ENCODE measurements at regions not wholly inside any gene's neighbourhood (a gene's known extent, or its start where the extent isn't known, plus 50 kb on each side); places are given as distances from the start of the nearest gene placed in this dataset.

DNA sequence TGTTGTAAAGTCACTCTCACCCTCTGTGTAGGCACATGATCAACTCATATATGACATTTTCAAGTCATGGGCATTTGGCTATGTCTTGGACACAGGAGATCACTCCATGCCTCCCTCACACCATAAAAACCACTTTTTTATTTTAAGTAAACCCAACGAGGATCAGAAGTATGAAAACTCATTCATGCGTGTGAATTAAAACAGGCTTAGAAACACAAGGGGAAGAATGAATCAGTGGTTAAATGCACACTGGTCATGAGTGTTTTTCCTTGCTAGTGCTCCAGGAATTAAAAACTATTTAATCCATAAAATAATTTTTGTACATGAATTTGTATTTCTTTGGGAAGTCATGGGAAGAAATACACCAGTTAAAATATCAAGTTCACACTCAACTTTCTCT lies 198.4 kb downstream of the GALC start:
- Histone ChIP-seq H3K4me2 (ENCODE audit: insufficient read depth, low read length) (no peak overlapping the region), H3K36me3 (ENCODE audit: insufficient read depth, low read length) (no peaks in the 10 kb centered on the region), H2AFZ (ENCODE audit: low read length) (no peak overlapping the region), H3K4me3 (ENCODE audit: insufficient read depth, low read length) (no peak overlapping the region), H3K27ac (ENCODE audit: low read depth, low read length) (no peak overlapping the region), H3K4me1 (ENCODE audit: insufficient read depth, low read length) (no peaks in the 10 kb centered on the region), H3K9me3 (ENCODE audit: low read depth, low read length) (peaks cover 2% of the 10 kb centered on the region), H3K79me2 (ENCODE audit: insufficient read depth, low read length) (no peaks in the 10 kb centered on the region), H3K27me3 (ENCODE audit: insufficient read depth, low read length) (no peaks in the 10 kb centered on the region), H4K20me1 (ENCODE audit: insufficient read depth, low read length) (no peaks in the 10 kb centered on the region)
- TF ChIP-seq, protein P1, sequence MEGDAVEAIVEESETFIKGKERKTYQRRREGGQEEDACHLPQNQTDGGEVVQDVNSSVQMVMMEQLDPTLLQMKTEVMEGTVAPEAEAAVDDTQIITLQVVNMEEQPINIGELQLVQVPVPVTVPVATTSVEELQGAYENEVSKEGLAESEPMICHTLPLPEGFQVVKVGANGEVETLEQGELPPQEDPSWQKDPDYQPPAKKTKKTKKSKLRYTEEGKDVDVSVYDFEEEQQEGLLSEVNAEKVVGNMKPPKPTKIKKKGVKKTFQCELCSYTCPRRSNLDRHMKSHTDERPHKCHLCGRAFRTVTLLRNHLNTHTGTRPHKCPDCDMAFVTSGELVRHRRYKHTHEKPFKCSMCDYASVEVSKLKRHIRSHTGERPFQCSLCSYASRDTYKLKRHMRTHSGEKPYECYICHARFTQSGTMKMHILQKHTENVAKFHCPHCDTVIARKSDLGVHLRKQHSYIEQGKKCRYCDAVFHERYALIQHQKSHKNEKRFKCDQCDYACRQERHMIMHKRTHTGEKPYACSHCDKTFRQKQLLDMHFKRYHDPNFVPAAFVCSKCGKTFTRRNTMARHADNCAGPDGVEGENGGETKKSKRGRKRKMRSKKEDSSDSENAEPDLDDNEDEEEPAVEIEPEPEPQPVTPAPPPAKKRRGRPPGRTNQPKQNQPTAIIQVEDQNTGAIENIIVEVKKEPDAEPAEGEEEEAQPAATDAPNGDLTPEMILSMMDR (IDR thresholded peaks at IDR 0.05; ENCODE audit: extremely low read depth, low read depth, low read length) = no peak
- DNase-seq (ENCODE audit: insufficient read length, low spot score, missing footprints) = no peak

DNA sequence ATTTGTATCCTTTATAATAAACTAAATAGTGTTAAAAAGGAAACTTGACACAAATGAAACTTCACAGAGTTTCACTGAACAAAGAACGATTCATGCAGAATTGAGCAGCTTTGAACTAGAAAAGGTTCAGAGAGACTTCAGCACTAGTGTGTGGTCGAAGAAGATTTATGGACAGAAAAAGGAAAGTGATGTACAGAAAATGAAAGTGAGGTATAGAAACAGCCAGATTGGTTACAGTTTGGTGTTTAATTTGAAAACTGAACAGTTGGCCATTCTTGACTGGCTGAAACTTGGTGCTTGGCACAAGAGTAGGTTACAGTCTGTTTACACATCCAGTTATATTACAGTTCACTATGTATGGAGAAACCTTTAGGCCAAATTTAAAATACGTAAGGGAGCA lies 207.1 kb downstream of the GALC start:
- Histone ChIP-seq H3K4me3 (ENCODE audit: insufficient read depth, low read length) (no peak overlapping the region), H3K79me2 (ENCODE audit: insufficient read depth, low read length) (no peaks in the 10 kb centered on the region), H3K27me3 (ENCODE audit: insufficient read depth, low read length) (no peaks in the 10 kb centered on the region), H3K27ac (ENCODE audit: low read depth, low read length) (no peak overlapping the region), H4K20me1 (ENCODE audit: insufficient read depth, low read length) (no peaks in the 10 kb centered on the region), H3K36me3 (ENCODE audit: insufficient read depth, low read length) (no peaks in the 10 kb centered on the region), H2AFZ (ENCODE audit: low read length) (no peak overlapping the region), H3K4me1 (ENCODE audit: insufficient read depth, low read length) (no peaks in the 10 kb centered on the region), H3K9me3 (ENCODE audit: low read depth, low read length) (peaks cover 2% of the 10 kb centered on the region), H3K4me2 (ENCODE audit: insufficient read depth, low read length) (no peak overlapping the region)
- DNase-seq (ENCODE audit: insufficient read length, low spot score, missing footprints) = no peak
- TF ChIP-seq, protein P1 (IDR thresholded peaks at IDR 0.05; ENCODE audit: extremely low read depth, low read depth, low read length) = no peak

DNA sequence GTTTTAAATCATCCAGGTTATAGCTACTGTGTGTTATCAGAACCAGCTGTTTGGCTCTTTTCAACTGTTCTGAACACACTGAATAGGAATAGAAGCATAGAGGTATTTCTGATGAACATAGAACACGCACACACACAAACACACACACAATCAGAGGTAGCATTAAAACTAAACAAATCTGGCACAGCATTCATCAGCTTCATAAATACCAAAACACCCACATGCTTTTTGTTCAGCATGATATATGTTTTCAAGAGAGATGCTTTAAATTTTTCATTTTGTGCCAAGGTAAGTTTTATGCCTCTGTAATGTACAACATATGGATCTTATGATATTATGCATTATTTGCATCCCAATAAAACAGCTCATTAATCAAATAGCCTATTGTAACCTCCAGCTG lies 208.6 kb downstream of the GALC start:
- DNase-seq (ENCODE audit: insufficient read length, low spot score, missing footprints) = no peak
- Histone ChIP-seq H3K79me2 (ENCODE audit: insufficient read depth, low read length) (no peaks in the 10 kb centered on the region), H3K4me3 (ENCODE audit: insufficient read depth, low read length) (no peak overlapping the region), H2AFZ (ENCODE audit: low read length) (no peak overlapping the region), H3K4me2 (ENCODE audit: insufficient read depth, low read length) (no peak overlapping the region), H3K36me3 (ENCODE audit: insufficient read depth, low read length) (no peaks in the 10 kb centered on the region), H3K27me3 (ENCODE audit: insufficient read depth, low read length) (no peaks in the 10 kb centered on the region), H4K20me1 (ENCODE audit: insufficient read depth, low read length) (no peaks in the 10 kb centered on the region), H3K4me1 (ENCODE audit: insufficient read depth, low read length) (no peaks in the 10 kb centered on the region), H3K9me3 (ENCODE audit: low read depth, low read length) (peaks cover 2% of the 10 kb centered on the region), H3K27ac (ENCODE audit: low read depth, low read length) (no peak overlapping the region)
- TF ChIP-seq, protein P1 (IDR thresholded peaks at IDR 0.05; ENCODE audit: extremely low read depth, low read depth, low read length) = no peak

DNA sequence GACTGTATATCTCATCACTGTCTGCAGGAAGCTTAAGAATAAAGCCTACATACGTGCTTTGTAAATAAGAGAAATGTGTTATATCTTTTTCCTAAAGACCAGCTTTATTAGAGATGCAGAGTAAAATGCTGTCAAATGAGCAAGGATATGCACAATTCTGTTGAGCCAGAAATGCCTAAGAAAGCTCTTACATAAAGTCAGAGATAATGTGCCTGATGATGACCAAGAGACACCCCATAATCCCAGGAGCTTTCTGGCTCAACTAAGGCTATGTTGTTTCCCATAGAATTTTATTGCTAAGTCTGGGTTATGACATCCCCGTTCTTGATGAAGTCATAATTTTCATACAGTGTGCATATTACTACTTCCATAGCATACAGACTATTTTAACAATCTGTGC lies 209.9 kb downstream of the GALC start:
- no peaks in the 10 kb centered on the region for H4K20me1 ChIP-seq (ENCODE audit: insufficient read depth, low read length)
- DNase-seq (ENCODE audit: insufficient read length, low spot score, missing footprints) = no peak

More for the DNA sequence above, 209.9 kb downstream of the GALC start:
- Histone ChIP-seq H2AFZ (ENCODE audit: low read length) (no peak overlapping the region), H3K9me3 (ENCODE audit: low read depth, low read length) (peaks cover 2% of the 10 kb centered on the region), H3K36me3 (ENCODE audit: insufficient read depth, low read length) (no peaks in the 10 kb centered on the region), H3K27ac (ENCODE audit: low read depth, low read length) (no peak overlapping the region), H3K4me2 (ENCODE audit: insufficient read depth, low read length) (no peak overlapping the region), H3K4me3 (ENCODE audit: insufficient read depth, low read length) (no peak overlapping the region), H3K79me2 (ENCODE audit: insufficient read depth, low read length) (no peaks in the 10 kb centered on the region), H3K27me3 (ENCODE audit: insufficient read depth, low read length) (no peaks in the 10 kb centered on the region), H3K4me1 (ENCODE audit: insufficient read depth, low read length) (no peaks in the 10 kb centered on the region)
- TF ChIP-seq, protein P1 (IDR thresholded peaks at IDR 0.05; ENCODE audit: extremely low read depth, low read depth, low read length) = no peak
